IPS-18c (cell line): ENCODE measurements at regions not wholly inside any gene's neighbourhood (a gene's known extent, or its start where the extent isn't known, plus 50 kb on each side); places are given as distances from the start of the nearest gene placed in this dataset.

Source experiments
- H3K4me3 ChIP-seq: 2 replicates; pipeline ENCODE4 v1.7.0; 2013; ENCODE audit warnings: low read depth, mild to moderate bottlenecking, low read length, moderate library complexity; ENCODE audit not compliant: insufficient read depth
- H3K9me3 ChIP-seq: one replicate; pipeline ENCODE4 v1.6.1; 2013; ENCODE audit warnings: mild to moderate bottlenecking, low read length, moderate library complexity; ENCODE audit not compliant: control insufficient read depth, insufficient read depth

GRCh38 chr7:46170792-46171191 lies 249.7 kb upstream of the IGFBP3 start:
- H3K9me3 ChIP-seq = no peaks in the 10 kb centered on the region
- H3K4me3 ChIP-seq = no peak overlapping the region

GRCh38 chr7:46170021-46170420 lies 248.9 kb upstream of the IGFBP3 start:
- H3K9me3 ChIP-seq = no peaks in the 10 kb centered on the region
- no peak overlapping the region for H3K4me3 ChIP-seq

GRCh38 chr7:46169384-46169755 lies 248.3 kb upstream of the IGFBP3 start:
- Histone ChIP-seq H3K9me3 (no peaks in the 10 kb centered on the region), H3K4me3 (no peak overlapping the region)

GRCh38 chr7:46168671-46169383 lies 247.8 kb upstream of the IGFBP3 start:
- Histone ChIP-seq H3K9me3 (no peaks in the 10 kb centered on the region), H3K4me3 (no peak overlapping the region)

- Histone ChIP-seq H3K9me3 (no peaks in the 10 kb centered on the region), H3K4me3 (no peak overlapping the region)
These were observed 247.2 kb upstream of the IGFBP3 start for GRCh38 chr7:46168231-46168630.

- no peaks in the 10 kb centered on the region for H3K9me3 ChIP-seq
- no peak overlapping the region for H3K4me3 ChIP-seq
These were observed 244.2 kb upstream of the IGFBP3 start for GRCh38 chr7:46165276-46165675.

- Histone ChIP-seq H3K9me3 (no peaks in the 10 kb centered on the region), H3K4me3 (no peak overlapping the region)
These were observed 243.6 kb upstream of the IGFBP3 start for GRCh38 chr7:46164629-46165028.

GRCh38 chr7:46163246-46163645 lies 242.2 kb upstream of the IGFBP3 start:
- no peaks in the 10 kb centered on the region for H3K9me3 ChIP-seq
- no peak overlapping the region for H3K4me3 ChIP-seq

GRCh38 chr7:46162609-46163008 lies 241.5 kb upstream of the IGFBP3 start:
- H3K9me3 ChIP-seq = no peaks in the 10 kb centered on the region
- no peak overlapping the region for H3K4me3 ChIP-seq

- Histone ChIP-seq H3K4me3 (no peak overlapping the region), H3K9me3 (no peaks in the 10 kb centered on the region)
These were observed 239.8 kb upstream of the IGFBP3 start for GRCh38 chr7:46160861-46161260.

GRCh38 chr7:46157931-46158330 lies 236.9 kb upstream of the IGFBP3 start:
- peaks cover 2% of the 10 kb centered on the region for H3K9me3 ChIP-seq
- no peak overlapping the region for H3K4me3 ChIP-seq

- H3K4me3 ChIP-seq = no peak overlapping the region
- peaks cover 2% of the 10 kb centered on the region for H3K9me3 ChIP-seq
These were observed 236.3 kb upstream of the IGFBP3 start for GRCh38 chr7:46157404-46157803.

GRCh38 chr7:46156853-46157252 lies 235.8 kb upstream of the IGFBP3 start:
- peaks cover 2% of the 10 kb centered on the region for H3K9me3 ChIP-seq
- H3K4me3 ChIP-seq = no peak overlapping the region

GRCh38 chr7:46156086-46156485 lies 235.0 kb upstream of the IGFBP3 start:
- H3K9me3 ChIP-seq = peaks cover 2% of the 10 kb centered on the region
- H3K4me3 ChIP-seq = no peak overlapping the region

GRCh38 chr7:46155367-46155766 lies 234.3 kb upstream of the IGFBP3 start:
- peaks cover 2% of the 10 kb centered on the region for H3K9me3 ChIP-seq
- H3K4me3 ChIP-seq = no peak overlapping the region

- Histone ChIP-seq H3K9me3 (peaks cover 2% of the 10 kb centered on the region), H3K4me3 (no peak overlapping the region)
These were observed 233.1 kb upstream of the IGFBP3 start for GRCh38 chr7:46153951-46154787.

- no peak overlapping the region for H3K4me3 ChIP-seq
- peaks cover 2% of the 10 kb centered on the region for H3K9me3 ChIP-seq
These were observed 232.5 kb upstream of the IGFBP3 start for GRCh38 chr7:46153583-46153950.

GRCh38 chr7:46152696-46153095 lies 231.6 kb upstream of the IGFBP3 start:
- H3K4me3 ChIP-seq = no peak overlapping the region
- H3K9me3 ChIP-seq = peaks cover 2% of the 10 kb centered on the region
